CD14-positive monocyte (primary cell): ENCODE measurements at regions not wholly inside any gene's neighbourhood (a gene's known extent, or its start where the extent isn't known, plus 50 kb on each side); places are given as distances from the start of the nearest gene placed in this dataset.

Source experiments
- DNase-seq, 3 donors: peaks; one replicate each; pipeline ENCODE4 v3.0.0-alpha.2; 2011 to 2022
- H2AFZ ChIP-seq: 2 replicates; pipeline ENCODE4 v1.6.0; 2012; ENCODE audit warnings: mild to moderate bottlenecking, low read depth, low read length, inconsistent platforms; ENCODE audit not compliant: insufficient read depth, poor library complexity, severe bottlenecking
- H3K27ac ChIP-seq, 2 donors: 1 replicate in 1 of 2; 2 replicates in 1 of 2; pipeline ENCODE4 v1.5.1; 2012 to 2013; ENCODE audit warnings: low read length in 2 of 2, control low read depth in 1 of 2, inconsistent platforms in 1 of 2, low read depth in 1 of 2, mild to moderate bottlenecking in 1 of 2
- H3K27me3 ChIP-seq, 2 donors: one replicate each; pipeline versions ENCODE4 v1.6.0 to v1.6.1; 2011 to 2013; ENCODE audit warnings: low read length in 2 of 2; ENCODE audit not compliant: control insufficient read depth in 2 of 2, insufficient read depth in 2 of 2
- H3K36me3 ChIP-seq, 2 donors: replicated peaks in 1 of 2; 1 replicate in 1 of 2; 2 replicates in 1 of 2; pipeline versions ENCODE4 v1.5.1 to v1.6.1; 2012 to 2013; ENCODE audit warnings: low read length in 2 of 2, control low read depth in 1 of 2, inconsistent platforms in 1 of 2, mild to moderate bottlenecking in 1 of 2; ENCODE audit not compliant: insufficient read depth in 2 of 2, control insufficient read depth in 1 of 2
- H3K4me1 ChIP-seq, 2 donors: 1 replicate in 1 of 2; 2 replicates in 1 of 2; pipeline versions ENCODE4 v1.5.1 to v1.6.1; 2012 to 2013; ENCODE audit warnings: low read length in 2 of 2, control low read depth in 1 of 2, inconsistent platforms in 1 of 2, mild to moderate bottlenecking in 1 of 2, moderate library complexity in 1 of 2; ENCODE audit not compliant: insufficient read depth in 2 of 2, control insufficient read depth in 1 of 2
- H3K4me2 ChIP-seq: replicated peaks from 2 replicates; pipeline ENCODE3; 2012; ENCODE audit warnings: low read length, moderate library complexity, mild to moderate bottlenecking; ENCODE audit not compliant: poor library complexity, severe bottlenecking; ENCODE audit errors: extremely low read depth
- H3K4me3 ChIP-seq, 3 experiments: fragments of 200-600 bp in 1 of 3; sonication (generic) in 1 of 3; replicated peaks in 1 of 3; 1 replicate in 2 of 3; 2 replicates in 1 of 3; pipeline ENCODE4 v1.5.1; 2011 to 2013; ENCODE audit warnings: low read length in 3 of 3, mild to moderate bottlenecking in 3 of 3, control low read depth in 2 of 3, low read depth in 2 of 3, inconsistent platforms in 1 of 3, moderate library complexity in 1 of 3
- H3K79me2 ChIP-seq: 2 replicates; pipeline ENCODE4 v1.6.0; 2012; ENCODE audit warnings: mild to moderate bottlenecking, control low read depth, inconsistent platforms, low read length, moderate library complexity; ENCODE audit not compliant: insufficient read depth
- H3K9ac ChIP-seq: 2 replicates; pipeline ENCODE4 v1.6.0; 2017; ENCODE audit warnings: low read length, mild to moderate bottlenecking; ENCODE audit not compliant: insufficient read depth, poor library complexity, severe bottlenecking
- H3K9me3 ChIP-seq, 2 donors: replicated peaks in 1 of 2; 1 replicate in 1 of 2; 2 replicates in 1 of 2; pipeline versions ENCODE4 v1.5.1 to v1.6.1; 2012 to 2013; ENCODE audit warnings: low read length in 2 of 2, control low read depth in 1 of 2; ENCODE audit not compliant: control insufficient read depth in 1 of 2, insufficient read depth in 1 of 2
- H4K20me1 ChIP-seq: 2 replicates; pipeline ENCODE4 v1.6.0; 2012; ENCODE audit warnings: mild to moderate bottlenecking, low read length, control low read depth, moderate library complexity; ENCODE audit not compliant: insufficient read depth
- H3K27ac Mint-ChIP-seq, 7 donors: one replicate each; pipeline ENCODE4 v1.8.0; 2020; ENCODE audit warnings: mild to moderate bottlenecking in 7 of 7, mixed read lengths in 7 of 7, moderate library complexity in 6 of 7, inconsistent platforms in 2 of 7
- H3K27me3 Mint-ChIP-seq, 3 donors: one replicate each; pipeline ENCODE4 v1.8.0; 2021 to 2022; ENCODE audit warnings: low read depth in 3 of 3, mild to moderate bottlenecking in 3 of 3, mixed read lengths in 3 of 3, moderate library complexity in 3 of 3, inconsistent platforms in 1 of 3
- H3K36me3 Mint-ChIP-seq, 2 donors: one replicate each; pipeline ENCODE4 v1.8.0; 2020; ENCODE audit warnings: mixed read lengths in 2 of 2, inconsistent platforms in 1 of 2, mild to moderate bottlenecking in 1 of 2
- H3K4me1 Mint-ChIP-seq: one replicate; pipeline ENCODE4 v1.8.0; 2020; ENCODE audit warnings: mild to moderate bottlenecking, mixed read lengths
- H3K4me3 Mint-ChIP-seq, 2 donors: one replicate each; pipeline ENCODE4 v1.8.0; 2020; ENCODE audit warnings: mild to moderate bottlenecking in 2 of 2, mixed read lengths in 2 of 2, moderate library complexity in 1 of 2
- H3K9me3 Mint-ChIP-seq, 7 donors: one replicate each; pipeline ENCODE4 v1.8.0; 2020 to 2022; ENCODE audit warnings: mixed read lengths in 7 of 7, mild to moderate bottlenecking in 6 of 7, moderate library complexity in 6 of 7, inconsistent platforms in 2 of 7
- CTCF ChIP-seq: fragments of 200-600 bp; IDR thresholded peaks from one replicate; pipeline ENCODE4 v1.8.0; 2022; ENCODE audit warnings: antibody characterized with exemption, mild to moderate bottlenecking
- WGBS: methylation state at CpG from one replicate; pipeline ENCODE4 v1.1.5; 2013; ENCODE audit warnings: missing lambda C conversion rate; ENCODE audit not compliant: insufficient coverage; 5-methylcytosine and 5-hydroxymethylcytosine counted together
- intact Hi-C, 2 donors: fragments of 100-400 bp; cut with micrococcal nuclease; formaldehyde crosslinking; loops; one replicate each; pipeline versions ENCODE4 v1.15.0 to v1.15.1; 2023

- Mint-ChIP-seq H3K9me3 (peaks cover 0 to 6% (median 0%) of the 10 kb centered on the region in 7 donors), H3K27ac (no peak overlapping the region), H3K4me1 (no peaks in the 10 kb centered on the region), H3K4me3 (no peak overlapping the region), H3K27me3 (no peaks in the 10 kb centered on the region), H3K36me3 (no peaks in the 10 kb centered on the region)
- Histone ChIP-seq H2AFZ (no peak overlapping the region), H3K4me1 (no peaks in the 10 kb centered on the region), H3K4me3 (no peak overlapping the region), H3K27me3 (no peaks in the 10 kb centered on the region), H3K79me2 (no peaks in the 10 kb centered on the region), H3K9ac (no peak overlapping the region), H3K27ac (no peak overlapping the region), H3K9me3 (no peaks in the 10 kb centered on the region), H4K20me1 (no peaks in the 10 kb centered on the region), H3K36me3 (no peaks in the 10 kb centered on the region), H3K4me2 (no peak overlapping the region)
- intact Hi-C loops, result no loop called here
- no peak for DNase-seq
- no peak for TF ChIP-seq CTCF
Observed at GRCh38 chr15:34652726-34653033, 69.2 kb upstream of the GOLGA8B start.

GRCh38 chr15:34651997-34652725 is 68.7 kb upstream of the GOLGA8B start:
- no peaks in the 10 kb centered on the region for H3K79me2 ChIP-seq
- Mint-ChIP-seq H3K4me3 (no peak overlapping the region), H3K27me3 (no peaks in the 10 kb centered on the region), H3K4me1 (no peaks in the 10 kb centered on the region), H3K36me3 (no peaks in the 10 kb centered on the region), H3K27ac (no peak overlapping the region), H3K9me3 (peaks cover 0 to 6% (median 0%) of the 10 kb centered on the region in 7 donors)
- TF ChIP-seq CTCF, result no peak
- no peak overlapping the region for H3K4me3 ChIP-seq
- intact Hi-C loops, result no loop called here
- no peak overlapping the region for H3K27ac ChIP-seq
- WGBS, result no CpG with 5 or more reads among the region's 1 CpG
- H3K9me3 ChIP-seq, result no peaks in the 10 kb centered on the region
- no peak overlapping the region for H2AFZ ChIP-seq
- H3K36me3 ChIP-seq, result no peaks in the 10 kb centered on the region
- peak in 1 of 3 donors; percentile 15 for DNase-seq
- no peak overlapping the region for H3K9ac ChIP-seq
- no peaks in the 10 kb centered on the region for H4K20me1 ChIP-seq
- no peak overlapping the region for H3K4me2 ChIP-seq
- no peaks in the 10 kb centered on the region for H3K27me3 ChIP-seq
- no peaks in the 10 kb centered on the region for H3K4me1 ChIP-seq
